ENCODE measurements at regions not wholly inside any gene's neighbourhood (a gene's known extent, or its start where the extent isn't known, plus 50 kb on each side); places are given as distances from the start of the nearest gene placed in this dataset.

- TF ChIP-seq CTCF (IDR thresholded peaks at IDR 0.05; ENCODE audit: extremely low read depth in 1 of 2, insufficient read depth in 1 of 2, low read depth in 1 of 2, low read length in 2 of 2) (no peak), MAX (IDR thresholded peaks at IDR 0.05; ENCODE audit: insufficient read depth, insufficient read length) (no peak), EZH2 (IDR thresholded peaks at IDR 0.05; ENCODE audit: borderline replicate concordance, low read depth, low read length, severe bottlenecking) (no peak), POLR2AphosphoS5 (IDR thresholded peaks at IDR 0.05; ENCODE audit: insufficient read depth, low read depth, low read length) (no peak), POLR2A (IDR thresholded peaks at IDR 0.05; ENCODE audit: low read depth, low read length) (no peak), MYC (IDR thresholded peaks at IDR 0.05; ENCODE audit: low read depth, low read length) (no peak), FOS (IDR thresholded peaks at IDR 0.05; ENCODE audit: borderline replicate concordance, insufficient read depth, low read length) (no peak)
Observed at GRCh38 chr17:33598797-33599196, 305.7 kb upstream of the ASIC2 start.

Data from endothelial cell of umbilical vein (primary cell).